ENCODE measurements at regions not wholly inside any gene's neighbourhood (a gene's known extent, or its start where the extent isn't known, plus 50 kb on each side); places are given as distances from the start of the nearest gene placed in this dataset.

- Histone ChIP-seq H3K36me3 (no peaks in the 10 kb centered on the region), H3K9me3 (peaks cover 0 to 15% (median 12%) of the 10 kb centered on the region in 4 donors), H3K4me1 (no peaks in the 10 kb centered on the region), H3K4me3 (no peak overlapping the region), H3K27me3 (no peaks in the 10 kb centered on the region), H3K27ac (no peak overlapping the region)
- 76 to 88% (median 84%) methylated on average over 25 to 26 of the region's 26 CpGs for WGBS, 5 donors
- no peak for TF ChIP-seq POLR2A (IDR thresholded peaks at IDR 0.05)
- no peak for TF ChIP-seq POLR2AphosphoS5 (IDR thresholded peaks at IDR 0.05)
- TF ChIP-seq, protein P1, sequence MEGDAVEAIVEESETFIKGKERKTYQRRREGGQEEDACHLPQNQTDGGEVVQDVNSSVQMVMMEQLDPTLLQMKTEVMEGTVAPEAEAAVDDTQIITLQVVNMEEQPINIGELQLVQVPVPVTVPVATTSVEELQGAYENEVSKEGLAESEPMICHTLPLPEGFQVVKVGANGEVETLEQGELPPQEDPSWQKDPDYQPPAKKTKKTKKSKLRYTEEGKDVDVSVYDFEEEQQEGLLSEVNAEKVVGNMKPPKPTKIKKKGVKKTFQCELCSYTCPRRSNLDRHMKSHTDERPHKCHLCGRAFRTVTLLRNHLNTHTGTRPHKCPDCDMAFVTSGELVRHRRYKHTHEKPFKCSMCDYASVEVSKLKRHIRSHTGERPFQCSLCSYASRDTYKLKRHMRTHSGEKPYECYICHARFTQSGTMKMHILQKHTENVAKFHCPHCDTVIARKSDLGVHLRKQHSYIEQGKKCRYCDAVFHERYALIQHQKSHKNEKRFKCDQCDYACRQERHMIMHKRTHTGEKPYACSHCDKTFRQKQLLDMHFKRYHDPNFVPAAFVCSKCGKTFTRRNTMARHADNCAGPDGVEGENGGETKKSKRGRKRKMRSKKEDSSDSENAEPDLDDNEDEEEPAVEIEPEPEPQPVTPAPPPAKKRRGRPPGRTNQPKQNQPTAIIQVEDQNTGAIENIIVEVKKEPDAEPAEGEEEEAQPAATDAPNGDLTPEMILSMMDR (IDR thresholded peaks at IDR 0.05): no peak
- no peak for TF ChIP-seq EP300 (IDR thresholded peaks at IDR 0.05)
- intact Hi-C loops (cut with DNase I; ENCODE audit: low total_unique reads): no loop called here
- DNase-seq: no peak
These were observed 150.3 kb downstream of the CENPF start for GRCh38 chr1:214753236-214753852.

DNA sequence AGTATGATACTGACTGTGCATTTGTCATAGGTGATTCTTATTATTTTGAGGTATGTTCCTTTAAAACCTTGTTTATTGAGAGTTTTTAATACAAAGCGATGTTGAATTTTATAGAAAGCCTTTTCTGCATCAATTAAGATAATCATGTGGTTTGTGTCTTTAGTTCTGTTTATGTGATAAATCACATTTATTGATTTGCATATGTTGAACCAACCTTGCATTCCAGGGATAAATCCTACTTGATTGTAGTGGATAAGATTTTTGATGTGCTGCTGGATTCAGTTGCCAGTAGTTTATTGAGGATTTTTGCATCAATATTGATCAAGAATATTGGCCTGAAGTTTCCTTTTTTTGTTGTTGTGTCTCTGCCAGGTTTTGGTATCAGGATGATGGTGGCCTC, 158.0 kb downstream of the CENPF start:
- Histone ChIP-seq H3K27me3 (no peaks in the 10 kb centered on the region), H3K4me1 (no peaks in the 10 kb centered on the region), H3K27ac (no peak overlapping the region), H3K4me3 (no peak overlapping the region), H3K9me3 (peaks cover 0 to 68% (median 55%) of the 10 kb centered on the region in 4 donors), H3K36me3 (no peaks in the 10 kb centered on the region)
- intact Hi-C loops (cut with DNase I; ENCODE audit: low total_unique reads): no loop called here
- TF ChIP-seq, protein P1 (IDR thresholded peaks at IDR 0.05): no peak
- TF ChIP-seq POLR2A (IDR thresholded peaks at IDR 0.05) (no peak), EP300 (IDR thresholded peaks at IDR 0.05) (no peak), POLR2AphosphoS5 (IDR thresholded peaks at IDR 0.05) (no peak)
- DNase-seq: no peak
- WGBS, 5 donors: 88 to 97% (median 89%) methylated on average over 1 of the region's 1 CpG

DNA sequence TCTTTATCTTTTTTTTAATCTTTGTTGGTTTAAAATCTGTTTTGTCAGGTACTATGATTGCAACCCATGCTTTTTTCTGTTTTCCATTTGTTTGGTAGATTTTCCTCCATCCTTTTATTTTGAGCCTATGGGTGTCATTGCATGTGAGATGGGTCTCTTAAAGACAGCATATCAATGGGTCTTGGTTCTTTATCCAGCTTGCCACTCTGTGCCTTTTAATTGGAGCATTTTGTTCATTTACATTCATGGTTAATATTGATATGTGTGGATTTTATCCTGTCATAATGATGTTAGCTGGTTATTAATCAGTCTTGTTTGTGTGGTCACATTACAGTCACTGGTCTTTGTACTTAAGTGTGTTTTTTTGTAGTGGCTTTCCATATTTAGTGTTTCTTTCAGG, 159.9 kb downstream of the CENPF start:
- H3K36me3 ChIP-seq: no peaks in the 10 kb centered on the region
- H3K27me3 ChIP-seq: no peaks in the 10 kb centered on the region
- no peak for TF ChIP-seq EP300 (IDR thresholded peaks at IDR 0.05)
- no peak for TF ChIP-seq POLR2AphosphoS5 (IDR thresholded peaks at IDR 0.05)
- no peak for TF ChIP-seq POLR2A (IDR thresholded peaks at IDR 0.05)
- TF ChIP-seq, protein P1 (IDR thresholded peaks at IDR 0.05): no peak
- H3K9me3 ChIP-seq: peaks cover 0 to 58% (median 45%) of the 10 kb centered on the region in 4 donors
- no peaks in the 10 kb centered on the region for H3K4me1 ChIP-seq
- no peak overlapping the region for H3K4me3 ChIP-seq
- DNase-seq: no peak
- H3K27ac ChIP-seq: no peak overlapping the region
- intact Hi-C loops (cut with DNase I; ENCODE audit: low total_unique reads): no loop called here

DNA sequence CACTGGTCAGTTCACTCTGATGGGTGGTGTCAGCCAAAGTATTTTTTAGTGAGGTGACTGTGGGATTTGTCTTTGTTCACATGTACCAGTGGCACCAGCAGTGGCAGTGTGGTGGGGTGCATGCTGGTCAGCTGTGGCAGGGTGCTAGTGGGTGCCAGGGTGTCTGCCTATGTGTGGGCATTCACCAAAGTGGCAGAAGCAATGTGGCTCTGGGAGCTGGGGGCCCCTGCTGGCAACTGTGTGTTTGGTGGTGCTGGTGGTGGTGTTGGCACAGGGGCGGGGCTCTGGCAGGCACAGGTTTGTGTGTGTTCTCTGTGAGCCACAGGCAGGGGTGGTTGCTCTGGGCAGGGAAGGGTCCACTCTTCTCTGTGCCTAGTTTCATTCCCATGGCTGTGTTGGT, 161.5 kb downstream of the CENPF start:
- Histone ChIP-seq H3K4me1 (no peaks in the 10 kb centered on the region), H3K27ac (no peak overlapping the region), H3K9me3 (peaks cover 0 to 52% (median 38%) of the 10 kb centered on the region in 4 donors), H3K36me3 (no peaks in the 10 kb centered on the region), H3K27me3 (no peaks in the 10 kb centered on the region), H3K4me3 (no peak overlapping the region)
- DNase-seq: no peak
- 33 to 78% (median 73%) methylated on average over 1 of the region's 1 CpG; no CpG with 5 or more reads in 1 of the 5 donors for WGBS, 5 donors
- TF ChIP-seq POLR2AphosphoS5 (IDR thresholded peaks at IDR 0.05) (no peak), EP300 (IDR thresholded peaks at IDR 0.05) (no peak), POLR2A (IDR thresholded peaks at IDR 0.05) (no peak)
- TF ChIP-seq, protein P1 (IDR thresholded peaks at IDR 0.05): no peak
- intact Hi-C loops (cut with DNase I; ENCODE audit: low total_unique reads): no loop called here
